DOHH2 (cell line): ENCODE measurements at regions not wholly inside any gene's neighbourhood (a gene's known extent, or its start where the extent isn't known, plus 50 kb on each side); places are given as distances from the start of the nearest gene placed in this dataset.

Experiments used
- H3F3A ChIP-seq: fragments of 200-600 bp; sonication (generic), shearing (Covaris generic); 2 replicates; pipeline ENCODE4 v1.6.0; 2016; ENCODE audit warnings: antibody characterized with exemption, mild to moderate bottlenecking; ENCODE audit not compliant: control insufficient read depth, insufficient read depth
- H3K27ac ChIP-seq: fragments of 200-600 bp; sonication (generic); 2 replicates; pipeline ENCODE4 v1.5.1; 2014; ENCODE audit warnings: low read depth, mild to moderate bottlenecking, low read length, moderate library complexity
- H3K27me3 ChIP-seq: fragments of 200-600 bp; sonication (generic); 2 replicates; pipeline ENCODE4 v1.6.1; 2014; ENCODE audit warnings: mild to moderate bottlenecking, low read length, mixed read lengths; ENCODE audit not compliant: control insufficient read depth
- H3K36me3 ChIP-seq: fragments of 200-600 bp; sonication (generic); 2 replicates; pipeline ENCODE4 v1.6.1; 2014; ENCODE audit warnings: mild to moderate bottlenecking, low read length, moderate library complexity, mixed read lengths; ENCODE audit not compliant: control insufficient read depth
- H3K4me1 ChIP-seq: fragments of 200-600 bp; sonication (generic); 2 replicates; pipeline ENCODE4 v1.6.1; 2014; ENCODE audit warnings: mild to moderate bottlenecking, low read length, mixed read lengths; ENCODE audit not compliant: control insufficient read depth
- H3K4me2 ChIP-seq: fragments of 200-600 bp; sonication (generic); 2 replicates; pipeline ENCODE4 v1.6.0; 2014; ENCODE audit warnings: mild to moderate bottlenecking, low read length, moderate library complexity
- H3K4me3 ChIP-seq: fragments of 200-600 bp; sonication (generic); 2 replicates; pipeline ENCODE4 v1.5.1; 2014; ENCODE audit warnings: mild to moderate bottlenecking, low read length, mixed read lengths
- H3K79me2 ChIP-seq: fragments of 200-600 bp; sonication (generic); 2 replicates; pipeline ENCODE4 v1.6.1; 2014; ENCODE audit warnings: mild to moderate bottlenecking, low read length, mixed read lengths; ENCODE audit not compliant: control insufficient read depth
- H3K9me2 ChIP-seq: fragments of 200-600 bp; sonication (generic); replicated peaks from 2 replicates; pipeline ENCODE4 v1.6.1; 2014; ENCODE audit warnings: mild to moderate bottlenecking, low read length, mixed read lengths; ENCODE audit not compliant: control insufficient read depth
- H3K9me3 ChIP-seq: fragments of 200-600 bp; sonication (generic); 2 replicates; pipeline ENCODE4 v1.6.1; 2014; ENCODE audit warnings: antibody characterized with exemption, low read length, mixed read lengths; ENCODE audit not compliant: control insufficient read depth, insufficient read depth
- H4K20me1 ChIP-seq: fragments of 200-600 bp; sonication (generic); 2 replicates; pipeline ENCODE4 v1.6.0; 2014; ENCODE audit warnings: low read depth, mild to moderate bottlenecking, antibody characterized with exemption, low read length, moderate library complexity; ENCODE audit not compliant: control insufficient read depth, insufficient read depth
- CTCF ChIP-seq: fragments of 200-600 bp; sonication (generic); IDR thresholded peaks from one replicate; pipeline ENCODE4 v1.5.1; 2014; ENCODE audit warnings: antibody characterized with exemption, mild to moderate bottlenecking, low read depth, low read length; ENCODE audit not compliant: poor library complexity, severe bottlenecking
- EZH2phosphoT487 ChIP-seq: fragments of 200-600 bp; sonication (generic); IDR thresholded peaks from 2 replicates; pipeline ENCODE4 v1.6.1; 2017; ENCODE audit warnings: borderline replicate concordance, mild to moderate bottlenecking, antibody characterized with exemption, low read length, moderate library complexity, mixed read lengths

- H3K4me3 ChIP-seq, result peak overlapping the region; percentile 66
- H3K9me2 ChIP-seq, result no peaks in the 10 kb centered on the region
- TF ChIP-seq EZH2phosphoT487 (no peak), CTCF (no peak)
- H4K20me1 ChIP-seq, result no peaks in the 10 kb centered on the region
- H3K79me2 ChIP-seq, result no peaks in the 10 kb centered on the region
- H3K36me3 ChIP-seq, result no peaks in the 10 kb centered on the region
- H3F3A ChIP-seq, result peaks cover 19% of the 10 kb centered on the region
- no peaks in the 10 kb centered on the region for H3K9me3 ChIP-seq
- no peaks in the 10 kb centered on the region for H3K27me3 ChIP-seq
- peak overlapping the region; percentile 94 for H3K27ac ChIP-seq
- H3K4me1 ChIP-seq, result peaks cover 98% of the 10 kb centered on the region
- peak overlapping the region; percentile 95 for H3K4me2 ChIP-seq
Measured at GRCh38 chr3:160135851-160136250, 89.4 kb upstream of the C3orf80 start.

- Histone ChIP-seq H3K4me1 (peaks cover 92% of the 10 kb centered on the region), H3K9me3 (no peaks in the 10 kb centered on the region), H4K20me1 (no peaks in the 10 kb centered on the region), H3K4me3 (peak overlapping the region; percentile 66), H3K27me3 (no peaks in the 10 kb centered on the region), H3K9me2 (no peaks in the 10 kb centered on the region), H3K36me3 (no peaks in the 10 kb centered on the region), H3K79me2 (no peaks in the 10 kb centered on the region), H3K27ac (peak overlapping the region; percentile 94), H3F3A (peaks cover 19% of the 10 kb centered on the region), H3K4me2 (peak overlapping the region; percentile 95)
- TF ChIP-seq EZH2phosphoT487, result no peak
- TF ChIP-seq CTCF, result no peak
Measured at GRCh38 chr3:160136421-160136820, 88.8 kb upstream of the C3orf80 start.

- TF ChIP-seq EZH2phosphoT487 (no peak), CTCF (no peak)
- Histone ChIP-seq H3F3A (peaks cover 13% of the 10 kb centered on the region), H3K9me3 (0 out of 2 replicates have a peak, but pooled peaks cover 4% of the 10 kb centered on the region), H3K27me3 (no peaks in the 10 kb centered on the region), H3K4me2 (peak overlapping the region; percentile 50), H3K4me1 (peaks cover 73% of the 10 kb centered on the region), H4K20me1 (no peaks in the 10 kb centered on the region), H3K79me2 (no peaks in the 10 kb centered on the region), H3K9me2 (no peaks in the 10 kb centered on the region), H3K27ac (peak overlapping the region; percentile 48), H3K36me3 (no peaks in the 10 kb centered on the region), H3K4me3 (peak overlapping the region; percentile 30)
Measured at GRCh38 chr3:160139291-160139690, 85.9 kb upstream of the C3orf80 start.
